Amniotic stem cell (primary cell): ENCODE measurements at regions not wholly inside any gene's neighbourhood (a gene's known extent, or its start where the extent isn't known, plus 50 kb on each side); places are given as distances from the start of the nearest gene placed in this dataset.

Experiments used
- DNase-seq: peaks from one replicate; lab custom pipeline; 2025; lab: John Stamatoyannopoulos, UW

- DNase-seq: peak; percentile 92
Measured at GRCh38 chr1:94325377-94326302, 88.3 kb upstream of the ARHGAP29 start.

- no peak for DNase-seq
Measured at GRCh38 chr1:94324178-94324544, 86.8 kb upstream of the ARHGAP29 start.

GRCh38 chr1:94323311-94324177, 86.2 kb upstream of the ARHGAP29 start:
- DNase-seq: no peak

GRCh38 chr1:94322696-94323095, 85.3 kb upstream of the ARHGAP29 start:
- DNase-seq: no peak

GRCh38 chr1:94321662-94322061, 84.3 kb upstream of the ARHGAP29 start:
- DNase-seq: no peak

GRCh38 chr1:94319319-94320102, 82.1 kb upstream of the ARHGAP29 start:
- DNase-seq: no peak

GRCh38 chr1:94318505-94319030, 81.2 kb upstream of the ARHGAP29 start:
- DNase-seq: no peak

- no peak for DNase-seq
Measured at GRCh38 chr1:94317790-94318188, 80.4 kb upstream of the ARHGAP29 start.

GRCh38 chr1:94316836-94317789, 79.7 kb upstream of the ARHGAP29 start:
- no peak for DNase-seq

- DNase-seq: no peak
Measured at GRCh38 chr1:94316183-94316582, 78.8 kb upstream of the ARHGAP29 start.

GRCh38 chr1:94315552-94316116, 78.2 kb upstream of the ARHGAP29 start:
- DNase-seq: no peak

GRCh38 chr1:94314222-94314858, 77.0 kb upstream of the ARHGAP29 start:
- no peak for DNase-seq

- DNase-seq: no peak
Measured at GRCh38 chr1:94310570-94311270, 73.3 kb upstream of the ARHGAP29 start.

- no peak for DNase-seq
Measured at GRCh38 chr1:94309829-94310569, 72.6 kb upstream of the ARHGAP29 start.

GRCh38 chr1:94309216-94309615, 71.8 kb upstream of the ARHGAP29 start:
- no peak for DNase-seq

- DNase-seq: no peak
Measured at GRCh38 chr1:94306521-94306920, 69.1 kb upstream of the ARHGAP29 start.

- DNase-seq: no peak
Measured at GRCh38 chr1:94305704-94306103, 68.3 kb upstream of the ARHGAP29 start.

GRCh38 chr1:94304553-94304952, 67.2 kb upstream of the ARHGAP29 start:
- DNase-seq: no peak

GRCh38 chr1:94303005-94303404, 65.6 kb upstream of the ARHGAP29 start:
- no peak for DNase-seq
